Activated naive CD4-positive, alpha-beta T cell treated with anti-CD3 and anti-CD28 coated beads, Interleukin-2, amount 50 U/mL, for 72 hours (primary cell): ENCODE measurements at regions not wholly inside any gene's neighbourhood (a gene's known extent, or its start where the extent isn't known, plus 50 kb on each side); places are given as distances from the start of the nearest gene placed in this dataset.

Experiments used
- ATAC-seq, 2 donors: fragments of 150-1000 bp; cut with Tn5 transposase; 2 replicates each; pipeline ENCODE4 v1.10.0; 2021; ENCODE audit warnings: mild to moderate bottlenecking in 2 of 2, moderate library complexity in 2 of 2
- DNase-seq, 2 donors: peaks; one replicate each; pipeline ENCODE4 v3.0.0; 2021 to 2022; ENCODE audit warnings: low spot score in 2 of 2
- H3K27ac Mint-ChIP-seq, 2 donors: one replicate each; pipeline ENCODE4 v1.8.0; 2022; ENCODE audit warnings: mild to moderate bottlenecking in 2 of 2, mixed read lengths in 2 of 2
- H3K36me3 Mint-ChIP-seq, 2 donors: one replicate each; pipeline ENCODE4 v1.8.0; 2022; ENCODE audit warnings: mixed read lengths in 2 of 2
- H3K9me3 Mint-ChIP-seq, 2 donors: one replicate each; pipeline ENCODE4 v1.8.0; 2022; ENCODE audit warnings: mixed read lengths in 2 of 2

- Mint-ChIP-seq H3K36me3 (no peaks in the 10 kb centered on the region), H3K9me3 (peaks cover 3 to 13% of the 10 kb centered on the region in 2 donors), H3K27ac (no peak overlapping the region)
- ATAC-seq (no peak), DNase-seq (no peak)
Observed at GRCh38 chr13:55464222-55464621, 1676.5 kb upstream of the PRR20A start.

GRCh38 chr13:55467476-55467875 lies 1673.2 kb upstream of the PRR20A start:
- peaks cover 2 to 20% of the 10 kb centered on the region in 2 donors for H3K9me3 Mint-ChIP-seq
- H3K27ac Mint-ChIP-seq = no peak overlapping the region
- H3K36me3 Mint-ChIP-seq = peaks cover 0 to 6% of the 10 kb centered on the region in 2 donors
- ATAC-seq (no peak), DNase-seq (no peak)

- no peak for ATAC-seq
- no peak for DNase-seq
- Mint-ChIP-seq H3K9me3 (peaks cover 8 to 11% of the 10 kb centered on the region in 2 donors), H3K36me3 (no peaks in the 10 kb centered on the region), H3K27ac (no peak overlapping the region)
Observed at GRCh38 chr13:55483626-55484158, 1657.0 kb upstream of the PRR20A start.

GRCh38 chr13:55493297-55493696 lies 1647.4 kb upstream of the PRR20A start:
- peaks cover 0 to 5% of the 10 kb centered on the region in 2 donors for H3K36me3 Mint-ChIP-seq
- ATAC-seq (no peak), DNase-seq (no peak)
- peaks cover 14 to 31% of the 10 kb centered on the region in 2 donors for H3K9me3 Mint-ChIP-seq
- H3K27ac Mint-ChIP-seq = no peak overlapping the region

- no peak overlapping the region for H3K27ac Mint-ChIP-seq
- peaks cover 13 to 17% of the 10 kb centered on the region in 2 donors for H3K9me3 Mint-ChIP-seq
- H3K36me3 Mint-ChIP-seq = peaks cover 0 to 5% of the 10 kb centered on the region in 2 donors
Observed at GRCh38 chr13:55497486-55497885, 1643.2 kb upstream of the PRR20A start.

GRCh38 chr13:55500694-55501093 lies 1640.0 kb upstream of the PRR20A start:
- Mint-ChIP-seq H3K27ac (no peak overlapping the region), H3K9me3 (peaks cover 9 to 13% of the 10 kb centered on the region in 2 donors), H3K36me3 (peaks cover 0 to 5% of the 10 kb centered on the region in 2 donors)
- ATAC-seq (no peak), DNase-seq (no peak)

More at GRCh38 chr13:55497486-55497885, 1643.2 kb upstream of the PRR20A start:
- ATAC-seq (no peak), DNase-seq (no peak)

GRCh38 chr13:55516610-55517009 lies 1624.1 kb upstream of the PRR20A start:
- H3K27ac Mint-ChIP-seq = no peak overlapping the region
- no peaks in the 10 kb centered on the region for H3K36me3 Mint-ChIP-seq
- ATAC-seq = no peak
- peaks cover 10 to 11% of the 10 kb centered on the region in 2 donors for H3K9me3 Mint-ChIP-seq
- no peak for DNase-seq

GRCh38 chr13:55517312-55517711 lies 1623.4 kb upstream of the PRR20A start:
- ATAC-seq (no peak), DNase-seq (no peak)
- H3K9me3 Mint-ChIP-seq = peaks cover 11 to 12% of the 10 kb centered on the region in 2 donors
- no peaks in the 10 kb centered on the region for H3K36me3 Mint-ChIP-seq
- no peak overlapping the region for H3K27ac Mint-ChIP-seq

- DNase-seq (no peak), ATAC-seq (no peak)
- Mint-ChIP-seq H3K27ac (no peak overlapping the region), H3K36me3 (no peaks in the 10 kb centered on the region), H3K9me3 (peaks cover 9 to 10% of the 10 kb centered on the region in 2 donors)
Observed at GRCh38 chr13:55528434-55528833, 1612.3 kb upstream of the PRR20A start.

GRCh38 chr13:55534306-55534705 lies 1606.4 kb upstream of the PRR20A start:
- Mint-ChIP-seq H3K9me3 (peaks cover 8 to 15% of the 10 kb centered on the region in 2 donors), H3K36me3 (no peaks in the 10 kb centered on the region), H3K27ac (no peak overlapping the region)
- ATAC-seq (no peak), DNase-seq (no peak)

GRCh38 chr13:55538424-55538823 lies 1602.3 kb upstream of the PRR20A start:
- peaks cover 8 to 16% of the 10 kb centered on the region in 2 donors for H3K9me3 Mint-ChIP-seq
- no peak for ATAC-seq
- DNase-seq = no peak
- H3K36me3 Mint-ChIP-seq = no peaks in the 10 kb centered on the region
- H3K27ac Mint-ChIP-seq = no peak overlapping the region

GRCh38 chr13:55543053-55543452 lies 1597.7 kb upstream of the PRR20A start:
- H3K36me3 Mint-ChIP-seq = no peaks in the 10 kb centered on the region
- ATAC-seq = no peak
- DNase-seq = no peak
- peaks cover 8 to 11% of the 10 kb centered on the region in 2 donors for H3K9me3 Mint-ChIP-seq
- H3K27ac Mint-ChIP-seq = no peak overlapping the region

GRCh38 chr13:55550624-55551023 lies 1590.1 kb upstream of the PRR20A start:
- ATAC-seq (no peak), DNase-seq (no peak)
- no peak overlapping the region for H3K27ac Mint-ChIP-seq
- H3K9me3 Mint-ChIP-seq = peaks cover 16 to 26% of the 10 kb centered on the region in 2 donors
- H3K36me3 Mint-ChIP-seq = peaks cover 0 to 6% of the 10 kb centered on the region in 2 donors

GRCh38 chr13:55553701-55554100 lies 1587.0 kb upstream of the PRR20A start:
- peaks cover 0 to 6% of the 10 kb centered on the region in 2 donors for H3K36me3 Mint-ChIP-seq
- ATAC-seq (no peak), DNase-seq (no peak)
- peaks cover 34 to 39% of the 10 kb centered on the region in 2 donors for H3K9me3 Mint-ChIP-seq
- no peak overlapping the region for H3K27ac Mint-ChIP-seq

GRCh38 chr13:55554741-55555140 lies 1586.0 kb upstream of the PRR20A start:
- no peak for DNase-seq
- H3K27ac Mint-ChIP-seq = no peak overlapping the region
- peaks cover 33 to 37% of the 10 kb centered on the region in 2 donors for H3K9me3 Mint-ChIP-seq
- ATAC-seq = no peak
- H3K36me3 Mint-ChIP-seq = peaks cover 0 to 6% of the 10 kb centered on the region in 2 donors

GRCh38 chr13:55560331-55560730 lies 1580.4 kb upstream of the PRR20A start:
- Mint-ChIP-seq H3K36me3 (no peaks in the 10 kb centered on the region), H3K27ac (no peak overlapping the region), H3K9me3 (peaks cover 17 to 24% of the 10 kb centered on the region in 2 donors)
- DNase-seq = no peak
- ATAC-seq = no peak

- ATAC-seq (no peak), DNase-seq (no peak)
- Mint-ChIP-seq H3K27ac (no peak overlapping the region), H3K36me3 (no peaks in the 10 kb centered on the region), H3K9me3 (peaks cover 12 to 15% of the 10 kb centered on the region in 2 donors)
Observed at GRCh38 chr13:55563267-55563666, 1577.5 kb upstream of the PRR20A start.

GRCh38 chr13:55566334-55566733 lies 1574.4 kb upstream of the PRR20A start:
- DNase-seq = no peak
- Mint-ChIP-seq H3K9me3 (peaks cover 17 to 20% of the 10 kb centered on the region in 2 donors), H3K27ac (no peak overlapping the region), H3K36me3 (no peaks in the 10 kb centered on the region)
- no peak for ATAC-seq
